IMR-90 (cell line): ENCODE measurements at regions not wholly inside any gene's neighbourhood (a gene's known extent, or its start where the extent isn't known, plus 50 kb on each side); places are given as distances from the start of the nearest gene placed in this dataset.

ENCODE experiments used
- ATAC-seq: fragments of 200-7000 bp; cut with Tn5 transposase; 2 replicates; pipeline ENCODE4 v1.9.1; 2020; ENCODE audit warnings: low read depth, mild to moderate bottlenecking, moderate library complexity
- BruUV-seq: library from RNA; stranded (reverse); fragments of 400-500 nt; replicated peaks from 2 replicates; lab custom pipeline; 2021; lab: Mats Ljungman, UMichigan
- CTCF ChIA-PET: fragments of 300-600 bp; formaldehyde crosslinking; extraction: SDS; loops from one replicate; lab custom pipeline; 2021; ENCODE audit warnings: antibody characterized with exemption; lab: Yijun Ruan, JAX
- POLR2A ChIA-PET: fragments of 300-600 bp; sonication (Branson Sonifier 250); formaldehyde crosslinking; loops from one replicate; lab custom pipeline; 2022; ENCODE audit warnings: antibody characterized with exemption; ENCODE audit not compliant: unreplicated experiment; lab: Charles Lee
- DNase-seq: peaks from one replicate; pipeline ENCODE4 v3.0.0; 2013
- H2AFZ ChIP-seq: replicated peaks from 2 replicates; pipeline ENCODE3; 2013; ENCODE audit warnings: low read length, mild to moderate bottlenecking; ENCODE audit not compliant: poor library complexity
- H2AK5ac ChIP-seq: 2 replicates; pipeline ENCODE4 v1.6.1; 2013; ENCODE audit warnings: low read depth, low read length, inconsistent platforms
- H2AK9ac ChIP-seq: replicated peaks from 2 replicates; pipeline ENCODE3; 2013; ENCODE audit warnings: mild to moderate bottlenecking, low read depth, low read length, moderate library complexity; ENCODE audit not compliant: poor library complexity
- H2BK120ac ChIP-seq: 2 replicates; pipeline ENCODE4 v1.6.1; 2013; ENCODE audit warnings: low read depth, low read length, inconsistent platforms
- H2BK15ac ChIP-seq: 3 replicates; pipeline ENCODE4 v1.6.1; 2013; ENCODE audit warnings: low read depth, low read length, inconsistent platforms
- H2BK20ac ChIP-seq: 2 replicates; pipeline ENCODE4 v1.6.1; 2013; ENCODE audit warnings: low read depth, mild to moderate bottlenecking, inconsistent platforms, low read length, moderate library complexity
- H2BK5ac ChIP-seq: 2 replicates; pipeline ENCODE4 v1.6.1; 2013; ENCODE audit warnings: mild to moderate bottlenecking, low read depth, low read length, inconsistent platforms; ENCODE audit not compliant: poor library complexity, severe bottlenecking
- H3K14ac ChIP-seq: replicated peaks from 2 replicates; pipeline ENCODE4 v1.6.1; 2013; ENCODE audit warnings: low read depth, low read length, inconsistent platforms
- H3K18ac ChIP-seq: 2 replicates; pipeline ENCODE4 v1.6.1; 2013; ENCODE audit warnings: low read depth, low read length, control low read depth
- H3K23ac ChIP-seq: 2 replicates; pipeline ENCODE4 v1.6.1; 2013; ENCODE audit warnings: low read depth, low read length, inconsistent platforms
- H3K27ac ChIP-seq: 2 replicates; pipeline ENCODE4 v1.5.1; 2013; ENCODE audit warnings: mild to moderate bottlenecking, control low read depth, low read length; ENCODE audit not compliant: insufficient read depth
- H3K27me3 ChIP-seq: 2 replicates; pipeline ENCODE4 v1.6.1; 2013; ENCODE audit warnings: low read length; ENCODE audit not compliant: control insufficient read depth, insufficient read depth
- H3K36me3 ChIP-seq: 2 replicates; pipeline ENCODE4 v1.6.1; 2013; ENCODE audit warnings: low read length, mixed read lengths; ENCODE audit not compliant: control insufficient read depth, insufficient read depth
- H3K4ac ChIP-seq: 2 replicates; pipeline ENCODE4 v1.6.1; 2013; ENCODE audit warnings: low read depth, low read length, inconsistent platforms
- H3K4me1 ChIP-seq: 2 replicates; pipeline ENCODE4 v1.6.1; 2013; ENCODE audit warnings: low read length, mixed read lengths; ENCODE audit not compliant: control insufficient read depth, insufficient read depth
- H3K4me2 ChIP-seq: 2 replicates; pipeline ENCODE4 v1.6.1; 2013; ENCODE audit warnings: low read depth, mild to moderate bottlenecking, control low read depth, low read length, moderate library complexity
- H3K4me3 ChIP-seq: 2 replicates; pipeline ENCODE4 v1.5.1; 2013; ENCODE audit warnings: low read depth, mild to moderate bottlenecking, control low read depth, low read length, moderate library complexity; ENCODE audit not compliant: insufficient read depth
- H3K56ac ChIP-seq: 2 replicates; pipeline ENCODE4 v1.6.1; 2013; ENCODE audit warnings: low read length, inconsistent platforms; ENCODE audit not compliant: insufficient read depth; ENCODE audit errors: extremely low read depth
- H3K79me1 ChIP-seq, 2 experiments: 2 replicates each; pipeline ENCODE4 v1.6.1; 2013; ENCODE audit warnings: low read length in 2 of 2, inconsistent platforms in 1 of 2, low read depth in 1 of 2
- H3K9ac ChIP-seq: 2 replicates; pipeline ENCODE4 v1.6.1; 2013; ENCODE audit warnings: low read depth, low read length, control low read depth
- H3K9me1 ChIP-seq: 2 replicates; pipeline ENCODE4 v1.6.1; 2013; ENCODE audit warnings: low read length, inconsistent platforms; ENCODE audit not compliant: insufficient read depth
- H3K9me3 ChIP-seq: 2 replicates; pipeline ENCODE4 v1.6.1; 2013; ENCODE audit warnings: low read length; ENCODE audit not compliant: control insufficient read depth, insufficient read depth
- H4K20me1 ChIP-seq: 2 replicates; pipeline ENCODE4 v1.6.1; 2013; ENCODE audit warnings: low read length, inconsistent platforms; ENCODE audit not compliant: insufficient read depth
- H4K5ac ChIP-seq: 2 replicates; pipeline ENCODE4 v1.6.1; 2013; ENCODE audit warnings: mild to moderate bottlenecking, low read depth, low read length, control low read depth
- H4K8ac ChIP-seq, 2 experiments: 2 replicates each; pipeline ENCODE4 v1.6.1; 2013; ENCODE audit warnings: low read depth in 2 of 2, low read length in 2 of 2, control low read depth in 1 of 2, inconsistent platforms in 1 of 2
- H4K91ac ChIP-seq: 2 replicates; pipeline ENCODE4 v1.6.1; 2013; ENCODE audit warnings: low read depth, low read length, inconsistent platforms; ENCODE audit not compliant: insufficient read depth
- CEBPB ChIP-seq: IDR thresholded peaks from 2 replicates; pipeline ENCODE4 v1.6.1; 2012; ENCODE audit warnings: low read depth, low read length, improper control_type of control experiment
- CTCF ChIP-seq: conservative IDR thresholded peaks from 2 replicates; pipeline ENCODE4 v1.5.1; 2012; ENCODE audit warnings: mild to moderate bottlenecking, low read depth, low read length, improper control_type of control experiment
- ELK1 ChIP-seq: fragments of 150-350 bp; IDR thresholded peaks from 2 replicates; pipeline ENCODE4 v1.6.1; 2016; ENCODE audit warnings: low read depth, mild to moderate bottlenecking, low read length, moderate library complexity, borderline replicate concordance
- FOS ChIP-seq: fragments of 150-350 bp; IDR thresholded peaks from 2 replicates; pipeline ENCODE4 v1.6.1; 2016; ENCODE audit warnings: low read depth, low read length
- MAFK ChIP-seq: IDR thresholded peaks from 2 replicates; pipeline ENCODE4 v1.6.1; 2012; ENCODE audit warnings: low read depth, low read length, improper control_type of control experiment
- MAZ ChIP-seq: IDR thresholded peaks from 2 replicates; pipeline ENCODE4 v1.6.1; 2012; ENCODE audit warnings: low read depth, mild to moderate bottlenecking, low read length, improper control_type of control experiment, moderate library complexity, borderline replicate concordance
- MXI1 ChIP-seq: IDR thresholded peaks from 2 replicates; pipeline ENCODE4 v1.6.1; 2012; ENCODE audit warnings: low read depth, mild to moderate bottlenecking, low read length, moderate library complexity, borderline replicate concordance
- POLR2A ChIP-seq: IDR thresholded peaks from 2 replicates; pipeline ENCODE4 v1.6.1; 2012; ENCODE audit warnings: mild to moderate bottlenecking, low read depth, low read length
- RAD21 ChIP-seq: IDR thresholded peaks from 2 replicates; pipeline ENCODE4 v1.6.1; 2012; ENCODE audit warnings: low read length, improper control_type of control experiment
- RCOR1 ChIP-seq: IDR thresholded peaks from 2 replicates; pipeline ENCODE4 v1.6.1; 2012; ENCODE audit warnings: mild to moderate bottlenecking, low read length, improper control_type of control experiment; ENCODE audit not compliant: insufficient replicate concordance
- RFX5 ChIP-seq: IDR thresholded peaks from 2 replicates; pipeline ENCODE4 v1.8.0; 2012; ENCODE audit warnings: low read depth, mild to moderate bottlenecking, low read length, moderate library complexity
- USF2 ChIP-seq: fragments of 150-350 bp; IDR thresholded peaks from 2 replicates; pipeline ENCODE4 v1.6.1; 2017; ENCODE audit warnings: mild to moderate bottlenecking, antibody characterized with exemption, low read length, low read depth
- WGBS, 2 experiments: methylation state at CpG; one replicate each; pipeline versions ENCODE4 v1.1.5 to v1.1.7; 2013; ENCODE audit warnings: missing lambda C conversion rate in 2 of 2; ENCODE audit not compliant: insufficient read length in 1 of 2; ENCODE audit errors: extremely low coverage in 2 of 2; 5-methylcytosine and 5-hydroxymethylcytosine counted together
- dilution Hi-C: fragments of 300-500 bp; cut with HindIII; formaldehyde crosslinking; loops from one replicate; pipeline ENCODE4 v1.14.3; 2018; ENCODE audit warnings: low sequenced_read_pairs; ENCODE audit not compliant: unreplicated experiment
- in situ Hi-C: fragments of 300-500 bp; cut with MboI; formaldehyde crosslinking; loops from 3 replicates; pipeline ENCODE4 v1.14.3; 2019; ENCODE audit warnings: low sequenced_read_pairs, inconsistent platforms, mixed read lengths
- intact Hi-C: fragments of 100-400 bp; cut with micrococcal nuclease; formaldehyde crosslinking; loops from 2 replicates; pipeline ENCODE4 v1.10.0; 2022

GRCh38 chr3:145963111-145963510 is 197.9 kb downstream of the PLOD2 start:
- H3K79me1 ChIP-seq: no peaks in the 10 kb centered on the region
- no peak overlapping the region for H2AK9ac ChIP-seq
- H2BK120ac ChIP-seq: no peak overlapping the region
- no peaks in the 10 kb centered on the region for H4K20me1 ChIP-seq
- no peak overlapping the region for H4K5ac ChIP-seq
- dilution Hi-C loops: no loop called here
- H2AK5ac ChIP-seq: no peak overlapping the region
- TF ChIP-seq POLR2A (no peak), RAD21 (no peak), MXI1 (no peak), RCOR1 (no peak), FOS (no peak), CEBPB (no peak), MAFK (no peak), ELK1 (no peak), RFX5 (no peak), CTCF (no peak), MAZ (no peak), USF2 (no peak)
- H3K56ac ChIP-seq: no peak overlapping the region
- H3K18ac ChIP-seq: no peak overlapping the region
- CTCF ChIA-PET: no interaction called here
- no peak overlapping the region for H3K14ac ChIP-seq
- no peaks in the 10 kb centered on the region for H3K27me3 ChIP-seq
- ATAC-seq: no peak
- no peak overlapping the region for H2BK15ac ChIP-seq
- H4K91ac ChIP-seq: no peak overlapping the region
- no peak overlapping the region for H3K4ac ChIP-seq
- no peak overlapping the region for H3K4me3 ChIP-seq
- no peak overlapping the region for H3K23ac ChIP-seq
- no peak overlapping the region for H2BK20ac ChIP-seq
- no peak overlapping the region for H3K27ac ChIP-seq
- no peak for DNase-seq
- H3K4me1 ChIP-seq: no peaks in the 10 kb centered on the region
- in situ Hi-C loops: no loop called here
- H3K9me3 ChIP-seq: no peaks in the 10 kb centered on the region
- no peaks in the 10 kb centered on the region for H3K36me3 ChIP-seq
- intact Hi-C loops: no loop called here
- H3K9me1 ChIP-seq: no peaks in the 10 kb centered on the region
- H2BK5ac ChIP-seq: no peak overlapping the region
- H3K9ac ChIP-seq: no peak overlapping the region
- no peak overlapping the region for H3K4me2 ChIP-seq
- no peak overlapping the region for H2AFZ ChIP-seq
- H4K8ac ChIP-seq: no peak overlapping the region
- no TSS peak for BruUV-seq
- POLR2A ChIA-PET: interaction anchor here (0.6 kb wide), 1 partner anchor 15 kb away, joined by 3 read pairs; no protein-coding TSS in a partner anchor
- no CpG with 5 or more reads among the region's 2 CpGs for WGBS, 2 experiments
